OCI-LY7 (cell line): ENCODE measurements at regions not wholly inside any gene's neighbourhood (a gene's known extent, or its start where the extent isn't known, plus 50 kb on each side); places are given as distances from the start of the nearest gene placed in this dataset.

ENCODE experiments used
- BruUV-seq: library from RNA; stranded (reverse); fragments of 400-500 nt; replicated peaks from 2 replicates; lab custom pipeline; 2021; lab: Mats Ljungman, UMichigan
- CTCF ChIA-PET: fragments of 300-600 bp; sonication (Branson Sonifier 250); formaldehyde crosslinking; loops from one replicate; lab custom pipeline; 2022; ENCODE audit warnings: antibody characterized with exemption; ENCODE audit not compliant: unreplicated experiment; lab: Charles Lee
- POLR2A ChIA-PET: fragments of 300-600 bp; sonication (Branson Sonifier 250); formaldehyde crosslinking; loops from one replicate; lab custom pipeline; 2022; ENCODE audit warnings: antibody characterized with exemption; lab: Charles Lee
- DNase-seq: peaks from one replicate; pipeline ENCODE4 v3.0.0-alpha.2; 2015; ENCODE audit warnings: low spot score
- H2AFZ ChIP-seq: fragments of 200-600 bp; sonication (generic), shearing (Covaris generic); 2 replicates; pipeline ENCODE4 v1.6.1; 2014; ENCODE audit warnings: mild to moderate bottlenecking, antibody characterized with exemption, low read length, moderate library complexity
- H3K27ac ChIP-seq: fragments of 200-600 bp; sonication (generic); 2 replicates; pipeline ENCODE4 v1.5.1; 2014; ENCODE audit warnings: mixed run types, low read depth, mild to moderate bottlenecking, moderate library complexity, low read length, inconsistent platforms; ENCODE audit not compliant: poor library complexity, severe bottlenecking
- H3K36me3 ChIP-seq: fragments of 200-600 bp; sonication (generic); 2 replicates; pipeline ENCODE4 v1.6.1; 2014; ENCODE audit warnings: mild to moderate bottlenecking, antibody characterized with exemption, low read length, moderate library complexity, mixed read lengths; ENCODE audit not compliant: insufficient read depth
- H3K4me1 ChIP-seq: fragments of 200-600 bp; sonication (generic); 2 replicates; pipeline ENCODE4 v1.5.1; 2014; ENCODE audit warnings: mild to moderate bottlenecking, low read length; ENCODE audit not compliant: insufficient read depth, poor library complexity, severe bottlenecking
- H3K4me2 ChIP-seq: fragments of 200-600 bp; sonication (generic); 2 replicates; pipeline ENCODE4 v1.6.1; 2014; ENCODE audit warnings: mild to moderate bottlenecking, low read length
- H3K4me3 ChIP-seq: fragments of 200-600 bp; sonication (generic); 2 replicates; pipeline ENCODE4 v1.5.1; 2014; ENCODE audit warnings: mild to moderate bottlenecking, low read depth, low read length; ENCODE audit not compliant: poor library complexity, severe bottlenecking
- H3K79me2 ChIP-seq: fragments of 200-600 bp; sonication (generic); 2 replicates; pipeline ENCODE4 v1.6.1; 2016; ENCODE audit warnings: low read depth, mild to moderate bottlenecking, low read length, moderate library complexity, mixed read lengths; ENCODE audit not compliant: insufficient read depth
- H3K9me2 ChIP-seq: fragments of 200-600 bp; sonication (generic); 2 replicates; pipeline ENCODE4 v1.6.1; 2016; ENCODE audit warnings: mild to moderate bottlenecking, low read length, mixed read lengths; ENCODE audit not compliant: insufficient read depth
- H3K9me3 ChIP-seq: fragments of 200-600 bp; sonication (generic); 2 replicates; pipeline ENCODE4 v1.6.1; 2014; ENCODE audit warnings: mild to moderate bottlenecking, mixed run types, low read length, mixed read lengths
- H4K20me1 ChIP-seq: fragments of 200-600 bp; sonication (generic); 2 replicates; pipeline ENCODE4 v1.6.1; 2014; ENCODE audit warnings: mild to moderate bottlenecking, antibody characterized with exemption, low read length, moderate library complexity, mixed read lengths; ENCODE audit not compliant: insufficient read depth
- CTCF ChIP-seq: fragments of 200-600 bp; sonication (generic); conservative IDR thresholded peaks from 2 replicates; pipeline ENCODE4 v1.5.1; 2014; ENCODE audit warnings: mild to moderate bottlenecking, antibody characterized with exemption, low read length, moderate library complexity, mixed read lengths
- EZH2phosphoT487 ChIP-seq: fragments of 200-600 bp; sonication (generic); IDR thresholded peaks from 2 replicates; pipeline ENCODE4 v1.6.1; 2018; ENCODE audit warnings: low read depth, borderline replicate concordance, mild to moderate bottlenecking, mixed run types, antibody characterized with exemption, low read length, moderate library complexity, mixed read lengths
- intact Hi-C: fragments of 100-400 bp; cut with micrococcal nuclease; formaldehyde crosslinking; loops from one replicate; pipeline ENCODE4 v1.10.0; 2022; ENCODE audit not compliant: unreplicated experiment

- H3K36me3 ChIP-seq = no peaks in the 10 kb centered on the region
- CTCF ChIA-PET = no interaction called here
- no peaks in the 10 kb centered on the region for H3K4me1 ChIP-seq
- POLR2A ChIA-PET = interaction anchor here (0.7 kb wide), 1 partner anchor 400 kb away, joined by 3 read pairs; no protein-coding TSS in a partner anchor
- no peaks in the 10 kb centered on the region for H4K20me1 ChIP-seq
- DNase-seq = no peak
- H3K4me2 ChIP-seq = no peak overlapping the region
- no peaks in the 10 kb centered on the region for H3K79me2 ChIP-seq
- H2AFZ ChIP-seq = no peak overlapping the region
- H3K9me3 ChIP-seq = no peaks in the 10 kb centered on the region
- no peak for TF ChIP-seq CTCF
- TF ChIP-seq EZH2phosphoT487 = no peak
- H3K27ac ChIP-seq = no peak overlapping the region
- no TSS peak for BruUV-seq
- no peak overlapping the region for H3K4me3 ChIP-seq
- no peaks in the 10 kb centered on the region for H3K9me2 ChIP-seq
- intact Hi-C loops = no loop called here
These were observed 272.0 kb upstream of the SLC35B3 start for GRCh38 chr6:8707369-8707768.

- H2AFZ ChIP-seq = no peak overlapping the region
- no peaks in the 10 kb centered on the region for H3K36me3 ChIP-seq
- no peak for DNase-seq
- no peak overlapping the region for H3K4me3 ChIP-seq
- no peaks in the 10 kb centered on the region for H4K20me1 ChIP-seq
- TF ChIP-seq CTCF (no peak), EZH2phosphoT487 (no peak)
- H3K4me2 ChIP-seq = no peak overlapping the region
- ChIA-PET CTCF (no interaction called here), POLR2A (no interaction called here)
- no peaks in the 10 kb centered on the region for H3K79me2 ChIP-seq
- H3K9me3 ChIP-seq = no peaks in the 10 kb centered on the region
- H3K9me2 ChIP-seq = no peaks in the 10 kb centered on the region
- no peak overlapping the region for H3K27ac ChIP-seq
- no peaks in the 10 kb centered on the region for H3K4me1 ChIP-seq
- intact Hi-C loops = no loop called here
- no TSS peak for BruUV-seq
These were observed 270.2 kb upstream of the SLC35B3 start for GRCh38 chr6:8705435-8706020.

GRCh38 chr6:8703059-8703458, 267.7 kb upstream of the SLC35B3 start:
- POLR2A ChIA-PET = no interaction called here
- CTCF ChIA-PET = no interaction called here
- no peak overlapping the region for H3K4me3 ChIP-seq
- no peak overlapping the region for H3K4me2 ChIP-seq
- H3K9me2 ChIP-seq = no peaks in the 10 kb centered on the region
- no peaks in the 10 kb centered on the region for H3K36me3 ChIP-seq
- DNase-seq = no peak
- H3K9me3 ChIP-seq = no peaks in the 10 kb centered on the region
- intact Hi-C loops = no loop called here
- no peak for TF ChIP-seq EZH2phosphoT487
- no peak for TF ChIP-seq CTCF
- H2AFZ ChIP-seq = no peak overlapping the region
- no peak overlapping the region for H3K27ac ChIP-seq
- BruUV-seq = no TSS peak
- no peaks in the 10 kb centered on the region for H3K4me1 ChIP-seq
- H4K20me1 ChIP-seq = no peaks in the 10 kb centered on the region
- no peaks in the 10 kb centered on the region for H3K79me2 ChIP-seq
